GM23248 (cell line): ENCODE measurements at regions not wholly inside any gene's neighbourhood (a gene's known extent, or its start where the extent isn't known, plus 50 kb on each side); places are given as distances from the start of the nearest gene placed in this dataset.

ENCODE experiments used
- EZH2 ChIP-seq: fragments of 200-600 bp; sonication (generic); IDR thresholded peaks from 2 replicates; pipeline ENCODE4 v1.6.1; 2018; ENCODE audit warnings: antibody characterized with exemption, mild to moderate bottlenecking; ENCODE audit not compliant: insufficient read depth, poor library complexity, severe bottlenecking
- EZH2phosphoT487 ChIP-seq: fragments of 200-600 bp; sonication (generic); IDR thresholded peaks from 2 replicates; pipeline ENCODE4 v1.6.1; 2018; ENCODE audit warnings: antibody characterized with exemption, moderate library complexity, mild to moderate bottlenecking, low read depth; ENCODE audit not compliant: insufficient read depth

GRCh38 chr5:104754311-104754995, 1191.9 kb upstream of the NUDT12 start:
- TF ChIP-seq EZH2 = no peak
- no peak for TF ChIP-seq EZH2phosphoT487
